Activated CD8-positive, alpha-beta memory T cell treated with anti-CD3 and anti-CD28 coated beads, Interleukin-2, amount 10 ng/mL, durations not matched to agents 7 days and 5 days (primary cell): ENCODE measurements at regions not wholly inside any gene's neighbourhood (a gene's known extent, or its start where the extent isn't known, plus 50 kb on each side); places are given as distances from the start of the nearest gene placed in this dataset.
"Not testable (repeated sequence)": the region's sequence is repeated elsewhere in the genome, so short reads cannot be mapped to it uniquely, and the experiment has no call there.

ENCODE experiments used
- ATAC-seq: fragments of 150-1000 bp; cut with Tn5 transposase; one replicate; pipeline ENCODE4 v1.10.0; 2021; ENCODE audit warnings: moderate library complexity
- CTCF ChIA-PET: fragments of 350-600 bp; sonication (Branson Sonifier 250); formaldehyde crosslinking; loops from one replicate; lab custom pipeline; 2021; ENCODE audit warnings: antibody characterized with exemption; lab: Charles Lee
- DNase-seq: peaks from one replicate; pipeline ENCODE4 v3.0.0-alpha.2; 2020
- H3K27ac Mint-ChIP-seq: one replicate; pipeline ENCODE4 v1.8.0; 2021; ENCODE audit warnings: mild to moderate bottlenecking, mixed read lengths
- H3K27me3 Mint-ChIP-seq: one replicate; pipeline ENCODE4 v1.8.0; 2021; ENCODE audit warnings: mixed read lengths
- H3K36me3 Mint-ChIP-seq: one replicate; pipeline ENCODE4 v1.8.0; 2021; ENCODE audit warnings: mild to moderate bottlenecking, mixed read lengths
- H3K4me1 Mint-ChIP-seq: one replicate; pipeline ENCODE4 v1.8.0; 2021; ENCODE audit warnings: mixed read lengths
- H3K4me3 Mint-ChIP-seq: one replicate; pipeline ENCODE4 v1.8.0; 2021; ENCODE audit warnings: mild to moderate bottlenecking, moderate library complexity, mixed read lengths
- H3K9me3 Mint-ChIP-seq: one replicate; pipeline ENCODE4 v1.8.0; 2022; ENCODE audit warnings: low read depth, mixed read lengths

DNA sequence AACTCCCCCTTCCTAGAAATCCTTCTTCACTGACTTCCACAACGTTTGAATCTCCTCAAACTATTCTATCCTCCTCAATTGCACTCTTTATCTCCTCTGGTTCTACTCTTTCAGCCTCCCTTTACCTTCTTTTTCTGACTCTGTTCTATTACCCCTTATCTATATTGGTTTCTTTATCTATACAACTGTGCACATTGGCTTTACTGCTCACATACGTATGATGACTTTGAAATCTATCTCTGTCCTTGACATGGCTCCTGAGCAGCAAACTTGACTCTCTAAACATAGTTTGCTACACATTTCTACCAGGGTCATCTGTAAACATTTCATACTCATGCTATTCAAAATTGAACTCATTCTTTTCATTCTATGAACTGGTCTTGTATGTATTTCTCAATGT, 601.0 kb upstream of the LINC00305 start:
- CTCF ChIA-PET: no interaction called here
- DNase-seq (no peak), ATAC-seq (no peak)
- Mint-ChIP-seq H3K27me3 (no peaks in the 10 kb centered on the region), H3K36me3 (no peaks in the 10 kb centered on the region), H3K4me1 (no peaks in the 10 kb centered on the region), H3K4me3 (no peak overlapping the region), H3K9me3 (peaks cover 17% of the 10 kb centered on the region), H3K27ac (no peak overlapping the region)

DNA sequence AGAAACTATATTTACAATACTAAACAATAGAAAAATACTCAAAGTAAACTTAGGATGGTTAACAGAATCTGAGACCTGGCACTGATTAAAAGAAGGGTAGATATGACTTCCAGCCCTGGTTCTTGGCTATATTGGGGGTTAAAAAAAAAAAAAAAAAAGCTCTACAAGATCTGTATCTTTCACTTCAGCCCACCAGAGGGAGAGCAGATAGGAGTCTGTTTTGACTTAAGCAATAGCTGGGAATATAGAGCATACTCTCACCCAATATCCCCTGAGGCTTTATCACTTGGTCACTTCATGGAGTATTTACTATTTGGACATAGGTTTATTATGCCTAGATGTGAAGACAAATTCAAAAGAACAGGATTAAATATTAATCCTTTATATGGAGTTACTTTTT, 598.9 kb upstream of the LINC00305 start:
- no peak for DNase-seq
- Mint-ChIP-seq H3K4me1 (no peaks in the 10 kb centered on the region), H3K27ac (no peak overlapping the region), H3K9me3 (peaks cover 15% of the 10 kb centered on the region), H3K27me3 (no peaks in the 10 kb centered on the region), H3K36me3 (no peaks in the 10 kb centered on the region), H3K4me3 (no peak overlapping the region)
- ATAC-seq: no peak
- CTCF ChIA-PET: no interaction called here

DNA sequence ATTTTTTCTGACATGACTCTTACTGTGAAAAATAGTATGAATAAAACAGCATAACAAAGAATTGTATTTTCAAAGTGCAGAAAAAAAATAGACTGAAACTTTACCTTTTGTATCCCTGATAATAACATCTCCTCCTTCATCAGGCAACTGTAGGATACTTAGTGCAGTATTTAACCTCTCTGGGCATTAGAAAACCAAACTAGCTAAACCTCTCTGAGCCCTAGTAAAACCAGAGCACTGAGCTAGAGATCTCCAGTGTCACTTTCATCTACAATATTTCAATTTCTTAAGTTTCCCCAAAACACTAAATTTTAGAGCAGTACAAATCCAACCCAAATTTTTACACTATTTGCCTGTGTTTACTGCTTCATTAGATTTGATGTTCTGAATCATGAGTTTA, 594.0 kb upstream of the LINC00305 start:
- CTCF ChIA-PET: no interaction called here
- Mint-ChIP-seq H3K9me3 (peaks cover 3% of the 10 kb centered on the region), H3K27me3 (no peaks in the 10 kb centered on the region), H3K36me3 (no peaks in the 10 kb centered on the region), H3K4me3 (no peak overlapping the region), H3K4me1 (no peaks in the 10 kb centered on the region), H3K27ac (no peak overlapping the region)
- ATAC-seq: no peak
- no peak for DNase-seq

DNA sequence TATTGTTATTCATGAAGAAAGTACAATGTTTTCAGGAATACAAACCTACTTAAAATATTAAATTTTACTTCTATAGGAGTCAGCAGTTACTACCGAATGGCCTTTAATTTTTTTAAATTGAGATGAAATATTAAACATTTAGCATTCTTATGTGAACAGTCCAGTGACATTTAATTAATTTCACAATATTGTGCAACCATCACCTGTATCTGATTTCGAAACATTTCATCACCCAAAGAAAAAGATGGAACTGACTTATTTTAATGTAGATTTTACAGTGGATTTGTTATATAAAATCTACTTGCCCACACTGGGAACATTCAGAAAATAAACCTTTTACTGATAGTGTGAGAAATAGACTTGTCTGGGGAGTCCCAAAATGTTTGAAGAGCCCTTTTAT, 585.2 kb upstream of the LINC00305 start:
- CTCF ChIA-PET: no interaction called here
- Mint-ChIP-seq H3K4me1 (no peaks in the 10 kb centered on the region), H3K36me3 (no peaks in the 10 kb centered on the region)

DNA sequence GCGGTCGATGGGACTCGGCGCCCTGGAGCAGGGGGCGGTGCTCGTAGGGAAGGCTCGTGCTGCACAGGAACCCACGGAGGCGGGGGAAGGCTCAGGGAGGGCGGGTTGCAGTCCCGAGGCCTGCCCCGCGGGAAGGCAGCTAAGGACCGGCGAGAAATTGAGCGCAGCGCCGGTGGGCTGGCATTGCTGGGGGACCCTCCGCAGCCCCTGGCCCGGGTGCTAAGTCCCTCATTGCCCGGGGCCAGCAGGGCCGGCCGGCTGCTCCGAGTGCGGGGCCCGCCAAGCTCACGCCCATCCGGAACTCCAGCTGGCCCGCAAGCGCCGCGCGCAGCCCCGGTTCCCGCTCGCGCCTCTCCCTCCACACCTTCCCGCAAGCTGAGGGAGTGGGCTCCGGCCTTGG, 576.8 kb upstream of the LINC00305 start:
- CTCF ChIA-PET, H3K4me3 Mint-ChIP-seq, DNase-seq, H3K36me3 Mint-ChIP-seq, H3K9me3 Mint-ChIP-seq, H3K27ac Mint-ChIP-seq, H3K27me3 Mint-ChIP-seq, ATAC-seq, H3K4me1 Mint-ChIP-seq: not testable (repeated sequence)

More for the DNA sequence above, 585.2 kb upstream of the LINC00305 start:
- Mint-ChIP-seq H3K9me3 (peaks cover 2% of the 10 kb centered on the region), H3K27me3 (no peaks in the 10 kb centered on the region), H3K4me3 (no peak overlapping the region), H3K27ac (no peak overlapping the region)
- DNase-seq: no peak
- no peak for ATAC-seq

DNA sequence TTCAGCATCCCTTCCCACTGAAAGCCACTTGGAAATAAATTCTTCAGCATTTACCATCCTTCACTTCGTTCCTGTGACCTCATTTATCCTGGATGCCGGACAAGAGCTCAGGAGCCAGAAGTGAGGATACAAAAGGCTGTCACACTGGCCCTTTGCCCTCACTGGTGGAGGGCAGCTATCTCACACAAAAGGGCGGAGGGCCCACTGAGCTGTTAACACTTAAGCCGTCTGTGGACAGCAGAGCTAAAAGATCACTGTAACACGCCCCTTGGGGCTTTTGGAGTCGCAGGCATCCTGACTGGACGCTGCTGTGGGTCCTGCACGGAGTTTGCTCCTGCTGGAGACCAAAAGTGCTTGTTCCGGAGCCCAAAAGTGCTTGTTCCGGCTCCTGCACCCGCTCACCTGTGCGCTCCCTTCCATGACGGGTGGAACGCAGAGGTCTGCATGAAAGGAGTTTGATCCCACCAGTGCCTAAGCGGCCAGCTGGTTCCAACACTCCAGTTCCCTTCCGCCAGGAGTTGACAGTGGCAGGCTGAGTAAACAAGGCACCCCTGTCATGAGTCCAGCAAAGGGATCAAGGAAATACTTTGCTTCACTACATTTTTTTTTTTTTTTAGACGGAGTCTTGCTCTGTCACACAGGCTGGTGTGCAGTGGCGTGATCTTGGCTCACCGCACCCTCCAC, 572.0 kb upstream of the LINC00305 start:
- CTCF ChIA-PET: no interaction called here
- DNase-seq (no peak), ATAC-seq (no peak)
- Mint-ChIP-seq H3K27ac (no peak overlapping the region), H3K27me3 (no peaks in the 10 kb centered on the region), H3K4me1 (no peaks in the 10 kb centered on the region), H3K4me3 (no peak overlapping the region), H3K9me3 (peaks cover 3% of the 10 kb centered on the region), H3K36me3 (no peaks in the 10 kb centered on the region)

DNA sequence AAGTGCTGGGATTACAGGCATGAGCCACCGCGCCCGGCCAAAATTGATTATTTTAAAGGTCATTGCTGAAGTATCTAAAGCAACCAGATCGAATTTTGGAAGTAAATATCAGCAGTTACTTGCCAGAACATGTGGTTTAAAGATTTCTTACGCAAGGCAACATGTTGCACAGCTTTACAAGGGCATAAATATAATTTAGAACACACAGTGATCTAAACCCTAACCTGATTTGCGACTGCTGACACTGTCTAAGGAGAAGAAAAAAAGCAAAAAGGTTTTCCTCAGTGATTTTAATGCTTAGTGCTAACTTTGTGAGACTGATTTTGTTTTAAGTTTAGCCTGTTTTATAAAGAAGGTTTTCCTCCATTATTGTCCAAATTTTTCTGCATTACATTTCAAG, 569.9 kb upstream of the LINC00305 start:
- DNase-seq (no peak), ATAC-seq (no peak)
- Mint-ChIP-seq H3K4me1 (no peaks in the 10 kb centered on the region), H3K36me3 (no peaks in the 10 kb centered on the region), H3K27ac (no peak overlapping the region), H3K9me3 (no peaks in the 10 kb centered on the region), H3K27me3 (no peaks in the 10 kb centered on the region), H3K4me3 (no peak overlapping the region)
- CTCF ChIA-PET: no interaction called here

DNA sequence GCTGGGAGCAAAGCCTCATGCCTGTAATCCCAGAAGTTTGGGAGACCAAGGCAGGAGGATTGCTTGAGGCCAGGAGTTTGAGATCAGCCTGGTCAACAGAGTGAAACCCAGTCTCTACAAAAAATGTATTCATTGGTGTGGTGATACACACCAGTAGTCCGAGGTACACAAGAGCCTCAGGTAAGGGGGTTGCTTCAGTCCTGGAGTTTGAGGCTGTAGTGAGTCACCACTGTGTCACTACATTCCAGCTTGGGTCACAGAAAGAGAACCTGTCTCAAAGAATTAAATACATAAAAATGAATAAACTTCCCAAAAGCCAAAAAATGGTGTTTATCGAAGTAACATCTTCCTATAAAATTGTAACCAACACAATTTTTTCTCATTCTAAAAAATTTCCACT, 568.1 kb upstream of the LINC00305 start:
- Mint-ChIP-seq H3K4me1 (no peaks in the 10 kb centered on the region), H3K9me3 (peaks cover 2% of the 10 kb centered on the region), H3K36me3 (no peaks in the 10 kb centered on the region), H3K4me3 (no peak overlapping the region), H3K27ac (no peak overlapping the region), H3K27me3 (no peaks in the 10 kb centered on the region)
- ATAC-seq (no peak), DNase-seq (no peak)
- CTCF ChIA-PET: no interaction called here

DNA sequence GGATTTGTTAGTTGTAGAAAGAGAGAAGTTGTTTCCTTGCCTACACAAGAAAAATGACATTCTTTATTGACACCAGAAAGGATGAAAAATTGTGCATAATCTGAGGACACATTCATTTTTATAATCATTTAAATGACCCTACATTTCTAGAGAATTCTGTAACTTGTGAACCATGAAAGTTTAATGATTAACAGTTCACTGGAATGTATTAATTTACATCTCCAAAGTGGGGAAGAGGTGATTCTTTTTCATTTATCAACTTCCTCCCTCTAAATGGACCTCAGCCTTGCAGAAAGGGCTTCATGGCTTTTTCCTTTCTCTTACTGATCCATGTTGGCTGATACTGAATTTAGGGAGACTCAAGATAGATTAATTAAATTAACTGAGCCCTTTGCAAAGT, 565.2 kb upstream of the LINC00305 start:
- Mint-ChIP-seq H3K9me3 (peaks cover 2% of the 10 kb centered on the region), H3K4me1 (no peaks in the 10 kb centered on the region), H3K27me3 (no peaks in the 10 kb centered on the region), H3K36me3 (no peaks in the 10 kb centered on the region), H3K27ac (no peak overlapping the region), H3K4me3 (no peak overlapping the region)
- CTCF ChIA-PET: no interaction called here
- DNase-seq (no peak), ATAC-seq (no peak)

DNA sequence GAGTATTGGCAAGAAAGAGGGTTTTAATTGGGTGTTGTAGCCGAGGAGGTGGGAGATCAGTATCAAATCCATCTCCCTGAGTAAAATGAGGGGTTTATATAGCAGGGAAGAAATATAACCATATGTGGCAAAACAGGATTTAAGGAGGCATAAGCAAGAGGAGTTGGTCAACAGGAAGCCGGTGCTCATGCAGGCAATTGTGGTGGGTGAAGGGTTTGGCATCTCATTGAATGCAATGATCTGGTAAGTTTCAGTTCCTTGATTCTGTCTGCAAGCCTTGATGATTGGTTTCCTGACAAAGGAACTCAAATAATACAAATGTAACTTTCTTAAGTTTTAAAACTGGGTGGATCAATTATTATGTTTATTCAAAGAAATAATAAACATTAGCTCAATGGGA, 564.4 kb upstream of the LINC00305 start:
- Mint-ChIP-seq H3K9me3 (peaks cover 2% of the 10 kb centered on the region), H3K4me3 (no peak overlapping the region)

DNA sequence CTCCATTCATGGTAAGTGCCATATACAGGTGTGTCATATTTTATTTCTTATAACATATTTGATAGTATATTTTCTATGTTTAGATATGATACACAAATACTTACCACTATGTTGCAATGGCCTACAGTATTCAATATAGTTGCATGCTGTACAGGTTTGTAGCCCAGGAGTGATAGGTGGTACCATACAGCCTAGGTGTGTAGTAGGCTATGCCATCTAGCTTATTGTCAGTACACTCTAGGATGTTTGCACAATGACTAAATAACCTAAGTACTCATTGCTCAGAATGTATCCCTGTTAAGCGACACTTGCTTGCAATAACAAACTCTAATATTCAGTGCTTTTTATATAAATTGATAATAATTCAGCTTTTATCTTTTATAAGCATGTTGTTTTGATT, 563.1 kb upstream of the LINC00305 start:
- no peaks in the 10 kb centered on the region for H3K36me3 Mint-ChIP-seq
- no peaks in the 10 kb centered on the region for H3K27me3 Mint-ChIP-seq

More for the DNA sequence above, 564.4 kb upstream of the LINC00305 start:
- H3K4me1 Mint-ChIP-seq: no peaks in the 10 kb centered on the region
- no peaks in the 10 kb centered on the region for H3K27me3 Mint-ChIP-seq
- DNase-seq: no peak
- CTCF ChIA-PET: no interaction called here
- no peak for ATAC-seq
- no peaks in the 10 kb centered on the region for H3K36me3 Mint-ChIP-seq
- H3K27ac Mint-ChIP-seq: no peak overlapping the region

DNA sequence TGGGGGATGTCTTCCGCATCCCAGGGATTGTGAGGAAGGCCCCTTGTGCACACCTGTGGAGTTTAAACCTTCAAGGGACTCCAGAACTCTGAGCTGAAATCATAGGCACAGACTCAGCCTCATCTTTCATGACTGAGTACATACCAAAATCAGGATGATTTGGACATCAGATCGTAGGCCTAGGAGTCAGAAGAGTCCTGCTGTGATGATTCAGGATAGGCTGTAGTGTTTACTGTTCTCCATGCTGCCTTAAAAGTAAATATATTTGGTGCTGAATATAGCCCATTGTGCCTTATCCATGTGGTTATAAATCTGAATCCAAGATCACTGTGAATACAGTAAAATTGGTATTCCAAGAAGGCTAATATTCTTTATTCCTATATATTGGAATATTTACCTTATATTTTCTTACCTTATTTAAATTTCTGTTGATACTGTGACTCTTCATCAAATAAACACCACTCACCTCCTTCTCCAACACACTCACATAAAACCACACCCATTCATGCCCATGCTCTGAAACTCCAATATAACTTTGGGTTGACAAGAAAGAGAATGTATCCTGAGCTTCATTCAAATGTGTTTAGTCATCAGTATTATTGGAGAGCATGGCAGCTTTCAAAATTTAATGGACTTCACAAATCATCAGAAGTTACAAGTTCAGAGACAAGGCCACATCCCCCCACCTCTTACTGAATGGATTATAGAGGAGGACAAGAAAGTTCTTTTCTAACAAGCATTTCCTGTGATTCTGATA, 561.4 kb upstream of the LINC00305 start:
- ATAC-seq (no peak), DNase-seq (no peak)
- CTCF ChIA-PET: no interaction called here
- Mint-ChIP-seq H3K27me3 (no peaks in the 10 kb centered on the region), H3K9me3 (peaks cover 2% of the 10 kb centered on the region), H3K4me1 (no peaks in the 10 kb centered on the region), H3K27ac (no peak overlapping the region), H3K4me3 (no peak overlapping the region), H3K36me3 (no peaks in the 10 kb centered on the region)

More for the DNA sequence above, 563.1 kb upstream of the LINC00305 start:
- Mint-ChIP-seq H3K27ac (no peak overlapping the region), H3K4me3 (no peak overlapping the region), H3K9me3 (peaks cover 2% of the 10 kb centered on the region), H3K4me1 (no peaks in the 10 kb centered on the region)
- no peak for DNase-seq
- CTCF ChIA-PET: no interaction called here
- no peak for ATAC-seq

DNA sequence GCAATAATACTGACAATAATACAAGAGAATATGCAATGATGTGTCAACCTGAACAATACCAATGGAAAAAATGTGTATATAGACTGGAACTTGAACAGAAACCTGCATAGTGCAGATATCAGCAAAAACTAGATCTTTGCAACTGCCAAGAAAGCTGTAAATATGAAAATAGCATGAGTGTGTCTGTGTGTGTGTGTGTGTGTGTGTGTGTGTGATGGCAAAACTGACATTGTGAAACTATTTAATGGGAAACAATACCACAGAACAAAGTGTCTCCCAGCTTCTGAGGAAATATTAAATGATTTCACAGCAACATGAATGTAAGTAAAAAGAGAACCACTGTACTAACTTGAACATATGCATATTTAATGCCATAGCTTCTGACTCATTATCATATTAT, 558.2 kb upstream of the LINC00305 start:
- Mint-ChIP-seq H3K27me3 (no peaks in the 10 kb centered on the region), H3K27ac (no peak overlapping the region), H3K4me3 (no peak overlapping the region), H3K36me3 (no peaks in the 10 kb centered on the region), H3K9me3 (no peaks in the 10 kb centered on the region), H3K4me1 (no peaks in the 10 kb centered on the region)
- ATAC-seq: no peak
- DNase-seq: no peak
- CTCF ChIA-PET: no interaction called here

DNA sequence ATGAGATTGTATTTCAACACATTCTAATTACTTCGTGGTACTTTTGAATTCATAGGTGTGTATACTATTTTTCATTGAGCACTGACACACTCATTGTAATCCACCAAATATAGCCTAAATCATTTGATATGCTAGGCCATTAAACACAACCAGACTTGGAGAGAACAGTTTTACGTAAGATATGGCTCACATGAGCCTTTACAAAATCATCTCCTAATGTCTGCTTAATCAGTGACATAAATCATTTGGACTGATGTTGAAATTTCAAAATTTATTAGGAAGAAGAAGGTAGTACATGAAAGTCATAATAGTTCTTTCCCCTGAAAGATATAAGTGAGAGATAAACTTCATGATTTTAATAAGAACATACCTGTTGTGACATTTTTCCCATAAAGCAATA, 550.2 kb upstream of the LINC00305 start:
- Mint-ChIP-seq H3K4me3 (no peak overlapping the region), H3K9me3 (peaks cover 4% of the 10 kb centered on the region), H3K4me1 (no peaks in the 10 kb centered on the region), H3K27me3 (no peaks in the 10 kb centered on the region), H3K27ac (no peak overlapping the region), H3K36me3 (no peaks in the 10 kb centered on the region)
- no peak for DNase-seq
- ATAC-seq: no peak
- CTCF ChIA-PET: no interaction called here
